ENCODE measurements at regions not wholly inside any gene's neighbourhood (a gene's known extent, or its start where the extent isn't known, plus 50 kb on each side); places are given as distances from the start of the nearest gene placed in this dataset.

GRCh38 chr13:111638233-111638632 is 317.8 kb downstream of the TEX29 start:
- Histone ChIP-seq H3K4me1 (no peaks in the 10 kb centered on the region), H3K36me3 (no peaks in the 10 kb centered on the region), H3K4me3 (no peak overlapping the region), H3K9me3 (no peaks in the 10 kb centered on the region), H3K27ac (no peak overlapping the region), H3K27me3 (no peaks in the 10 kb centered on the region)
- DNase-seq = no peak
- TF ChIP-seq POLR2A (IDR thresholded peaks at IDR 0.05) = no peak
- no peak for TF ChIP-seq CTCF (IDR thresholded peaks at IDR 0.05)
- intact Hi-C loops (cut with DNase I; ENCODE audit: low total_unique reads) = no loop called here

GRCh38 chr13:111639196-111639705 is 318.8 kb downstream of the TEX29 start:
- H3K36me3 ChIP-seq = no peaks in the 10 kb centered on the region
- no peak for TF ChIP-seq CTCF (IDR thresholded peaks at IDR 0.05)
- TF ChIP-seq POLR2A (IDR thresholded peaks at IDR 0.05) = no peak
- no peak for DNase-seq
- H3K27me3 ChIP-seq = no peaks in the 10 kb centered on the region
- H3K4me1 ChIP-seq = no peaks in the 10 kb centered on the region
- H3K4me3 ChIP-seq = no peak overlapping the region
- H3K9me3 ChIP-seq = no peaks in the 10 kb centered on the region
- intact Hi-C loops (cut with DNase I; ENCODE audit: low total_unique reads) = no loop called here
- H3K27ac ChIP-seq = no peak overlapping the region

- Histone ChIP-seq H3K27me3 (no peaks in the 10 kb centered on the region), H3K27ac (no peak overlapping the region), H3K36me3 (no peaks in the 10 kb centered on the region), H3K4me1 (no peaks in the 10 kb centered on the region), H3K9me3 (no peaks in the 10 kb centered on the region), H3K4me3 (no peak overlapping the region)
- TF ChIP-seq CTCF (IDR thresholded peaks at IDR 0.05) (no peak), POLR2A (IDR thresholded peaks at IDR 0.05) (no peak)
- DNase-seq = no peak
- intact Hi-C loops (cut with DNase I; ENCODE audit: low total_unique reads) = no loop called here
Measured at GRCh38 chr13:111640006-111640405, 319.6 kb downstream of the TEX29 start.

- H3K27me3 ChIP-seq = no peaks in the 10 kb centered on the region
- intact Hi-C loops (cut with DNase I; ENCODE audit: low total_unique reads) = no loop called here
Measured at GRCh38 chr13:111640476-111640875, 320.0 kb downstream of the TEX29 start.

More at GRCh38 chr13:111640476-111640875, 320.0 kb downstream of the TEX29 start:
- Histone ChIP-seq H3K4me1 (no peaks in the 10 kb centered on the region), H3K27ac (no peak overlapping the region), H3K4me3 (no peak overlapping the region), H3K36me3 (no peaks in the 10 kb centered on the region), H3K9me3 (no peaks in the 10 kb centered on the region)
- TF ChIP-seq POLR2A (IDR thresholded peaks at IDR 0.05) (no peak), CTCF (IDR thresholded peaks at IDR 0.05) (no peak)
- DNase-seq = no peak

Data from uterus (tissue), 3 donors.